ENCODE measurements at regions not wholly inside any gene's neighbourhood (a gene's known extent, or its start where the extent isn't known, plus 50 kb on each side); places are given as distances from the start of the nearest gene placed in this dataset.

DNA sequence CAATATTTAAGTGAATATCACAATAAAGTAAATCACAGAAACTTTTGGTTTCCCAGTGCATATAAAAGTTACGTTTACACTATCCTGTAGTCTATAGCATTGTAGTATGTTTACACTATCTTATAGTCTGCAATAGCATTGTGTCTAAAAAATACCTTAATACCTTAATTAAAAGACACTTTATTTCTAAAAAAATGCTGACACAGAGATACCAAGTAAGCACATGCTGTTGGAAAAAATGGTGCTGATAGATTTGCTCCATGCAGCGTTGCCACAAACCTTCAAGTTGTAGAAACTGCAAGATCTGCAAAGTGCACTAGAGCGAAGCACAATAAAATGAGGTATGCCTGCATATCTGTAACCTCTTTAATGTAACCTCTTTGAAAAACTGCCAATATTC, 847.3 kb downstream of the GLUD2 start:
- Mint-ChIP-seq H3K36me3 (ENCODE audit: insufficient read depth, unreplicated experiment) (no peaks in the 10 kb centered on the region), H3K27ac (ENCODE audit: unreplicated experiment) (no peak overlapping the region), H3K4me3 (ENCODE audit: unreplicated experiment) (no peak overlapping the region), H3K4me1 (ENCODE audit: low read depth, unreplicated experiment) (no peaks in the 10 kb centered on the region), H3K9me3 (ENCODE audit: unreplicated experiment) (no peaks in the 10 kb centered on the region), H3K27me3 (ENCODE audit: insufficient read depth, unreplicated experiment) (no peaks in the 10 kb centered on the region)
- Histone ChIP-seq H3K4me3 (ENCODE audit: low read depth, low read length) (no peak overlapping the region), H3K9me3 (no peaks in the 10 kb centered on the region), H3K4me1 (no peaks in the 10 kb centered on the region), H3K36me3 (ENCODE audit: control insufficient read depth, insufficient read depth, low read length) (no peaks in the 10 kb centered on the region), H3K27me3 (replicated peaks; ENCODE audit: control insufficient read depth, insufficient read depth, low read length) (no peaks in the 10 kb centered on the region)
- CTCF ChIA-PET = no interaction called here
- no TSS peak for BruUV-seq (replicated peaks)
- DNase-seq = no peak
- TF ChIP-seq, protein P1, sequence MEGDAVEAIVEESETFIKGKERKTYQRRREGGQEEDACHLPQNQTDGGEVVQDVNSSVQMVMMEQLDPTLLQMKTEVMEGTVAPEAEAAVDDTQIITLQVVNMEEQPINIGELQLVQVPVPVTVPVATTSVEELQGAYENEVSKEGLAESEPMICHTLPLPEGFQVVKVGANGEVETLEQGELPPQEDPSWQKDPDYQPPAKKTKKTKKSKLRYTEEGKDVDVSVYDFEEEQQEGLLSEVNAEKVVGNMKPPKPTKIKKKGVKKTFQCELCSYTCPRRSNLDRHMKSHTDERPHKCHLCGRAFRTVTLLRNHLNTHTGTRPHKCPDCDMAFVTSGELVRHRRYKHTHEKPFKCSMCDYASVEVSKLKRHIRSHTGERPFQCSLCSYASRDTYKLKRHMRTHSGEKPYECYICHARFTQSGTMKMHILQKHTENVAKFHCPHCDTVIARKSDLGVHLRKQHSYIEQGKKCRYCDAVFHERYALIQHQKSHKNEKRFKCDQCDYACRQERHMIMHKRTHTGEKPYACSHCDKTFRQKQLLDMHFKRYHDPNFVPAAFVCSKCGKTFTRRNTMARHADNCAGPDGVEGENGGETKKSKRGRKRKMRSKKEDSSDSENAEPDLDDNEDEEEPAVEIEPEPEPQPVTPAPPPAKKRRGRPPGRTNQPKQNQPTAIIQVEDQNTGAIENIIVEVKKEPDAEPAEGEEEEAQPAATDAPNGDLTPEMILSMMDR (IDR thresholded peaks at IDR 0.05; ENCODE audit: insufficient read depth in 1 of 2, low read depth in 1 of 2, low read length in 1 of 2, severe bottlenecking in 1 of 2, unreplicated experiment in 1 of 2) = no peak
- intact Hi-C loops (cut with micrococcal nuclease; ENCODE audit: unreplicated experiment) = no loop called here
- POLR2A ChIA-PET = no interaction called here

DNA sequence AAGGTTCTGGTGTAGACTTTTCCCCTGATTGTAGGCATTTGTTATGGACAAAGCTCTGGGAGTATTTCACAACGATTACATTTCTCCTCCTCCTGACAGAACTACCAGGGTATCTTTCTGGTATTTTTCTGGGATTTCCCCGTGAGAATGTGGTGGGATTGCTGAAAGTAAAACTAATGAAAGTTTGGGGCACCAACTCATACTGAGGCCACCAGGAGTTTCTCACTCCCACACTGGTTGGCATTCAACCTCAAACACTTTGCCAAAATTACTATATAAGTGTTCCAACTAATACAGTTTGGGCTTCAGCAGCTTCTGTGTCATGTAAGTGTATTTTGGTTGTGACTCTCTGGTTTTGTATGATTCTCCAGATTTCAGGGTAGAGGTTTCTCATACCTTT, 855.1 kb downstream of the GLUD2 start:
- no TSS peak for BruUV-seq (replicated peaks)
- Histone ChIP-seq H3K27me3 (replicated peaks; ENCODE audit: control insufficient read depth, insufficient read depth, low read length) (no peaks in the 10 kb centered on the region), H3K36me3 (ENCODE audit: control insufficient read depth, insufficient read depth, low read length) (no peaks in the 10 kb centered on the region), H3K9me3 (no peaks in the 10 kb centered on the region), H3K4me3 (ENCODE audit: low read depth, low read length) (no peak overlapping the region), H3K4me1 (no peaks in the 10 kb centered on the region)
- Mint-ChIP-seq H3K27me3 (ENCODE audit: insufficient read depth, unreplicated experiment) (no peaks in the 10 kb centered on the region), H3K4me1 (ENCODE audit: low read depth, unreplicated experiment) (no peaks in the 10 kb centered on the region), H3K36me3 (ENCODE audit: insufficient read depth, unreplicated experiment) (no peaks in the 10 kb centered on the region), H3K4me3 (ENCODE audit: unreplicated experiment) (no peak overlapping the region), H3K9me3 (ENCODE audit: unreplicated experiment) (no peaks in the 10 kb centered on the region), H3K27ac (ENCODE audit: unreplicated experiment) (no peak overlapping the region)
- CTCF ChIA-PET = no interaction called here
- intact Hi-C loops (cut with micrococcal nuclease; ENCODE audit: unreplicated experiment) = no loop called here
- DNase-seq = no peak
- POLR2A ChIA-PET = no interaction called here
- TF ChIP-seq, protein P1 (IDR thresholded peaks at IDR 0.05; ENCODE audit: insufficient read depth in 1 of 2, low read depth in 1 of 2, low read length in 1 of 2, severe bottlenecking in 1 of 2, unreplicated experiment in 1 of 2) = no peak

DNA sequence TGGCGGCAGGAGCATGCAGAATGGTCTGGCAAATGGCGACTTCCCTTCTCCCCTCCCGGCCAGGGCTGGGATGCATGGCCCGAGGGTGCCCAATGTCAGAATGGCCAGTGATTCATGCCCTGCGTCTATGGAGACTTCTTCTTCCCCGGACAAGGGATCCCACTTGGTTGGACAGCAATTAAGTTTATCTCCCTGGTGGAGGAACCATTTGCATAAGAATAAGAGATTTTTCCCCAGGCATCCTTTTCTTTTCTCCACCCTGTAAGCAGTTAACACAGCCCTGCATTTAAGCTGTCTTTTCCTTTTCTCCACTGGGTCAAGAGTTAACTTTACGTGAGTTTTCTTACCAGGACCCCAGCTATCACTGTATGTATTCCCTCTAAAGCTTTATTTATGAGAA, 856.6 kb downstream of the GLUD2 start:
- no peaks in the 10 kb centered on the region for H3K36me3 ChIP-seq (ENCODE audit: control insufficient read depth, insufficient read depth, low read length)
- intact Hi-C loops (cut with micrococcal nuclease; ENCODE audit: unreplicated experiment) = no loop called here
- H3K4me1 Mint-ChIP-seq (ENCODE audit: low read depth, unreplicated experiment) = no peaks in the 10 kb centered on the region
- no TSS peak for BruUV-seq (replicated peaks)
- no peak overlapping the region for H3K27ac Mint-ChIP-seq (ENCODE audit: unreplicated experiment)
- CTCF ChIA-PET = no interaction called here
- H3K9me3 Mint-ChIP-seq (ENCODE audit: unreplicated experiment) = no peaks in the 10 kb centered on the region
- H3K27me3 ChIP-seq (replicated peaks; ENCODE audit: control insufficient read depth, insufficient read depth, low read length) = no peaks in the 10 kb centered on the region
- no peak overlapping the region for H3K4me3 ChIP-seq (ENCODE audit: low read depth, low read length)
- no peaks in the 10 kb centered on the region for H3K4me1 ChIP-seq
- H3K9me3 ChIP-seq = no peaks in the 10 kb centered on the region
- no peaks in the 10 kb centered on the region for H3K36me3 Mint-ChIP-seq (ENCODE audit: insufficient read depth, unreplicated experiment)
- DNase-seq = no peak
- POLR2A ChIA-PET = no interaction called here
- no peaks in the 10 kb centered on the region for H3K27me3 Mint-ChIP-seq (ENCODE audit: insufficient read depth, unreplicated experiment)
- TF ChIP-seq, protein P1 (IDR thresholded peaks at IDR 0.05; ENCODE audit: insufficient read depth in 1 of 2, low read depth in 1 of 2, low read length in 1 of 2, severe bottlenecking in 1 of 2, unreplicated experiment in 1 of 2) = no peak
- no peak overlapping the region for H3K4me3 Mint-ChIP-seq (ENCODE audit: unreplicated experiment)

All from Caco-2 (cell line).